Neural progenitor cell (in vitro differentiated cells): ENCODE measurements at regions not wholly inside any gene's neighbourhood (a gene's known extent, or its start where the extent isn't known, plus 50 kb on each side); places are given as distances from the start of the nearest gene placed in this dataset.

Experiments
- DNase-seq: peaks from one replicate; pipeline ENCODE4 v3.0.0-alpha.2; 2016; ENCODE audit warnings: low spot score
- H2AFZ ChIP-seq: fragments of 200-600 bp; sonication (generic); replicated peaks from 2 replicates; pipeline ENCODE4 v1.6.1; 2016; ENCODE audit warnings: antibody characterized with exemption
- H3F3A ChIP-seq: fragments of 200-600 bp; sonication (generic); 2 replicates; pipeline ENCODE4 v1.6.1; 2016; ENCODE audit warnings: antibody characterized with exemption, low read depth
- H3K27ac ChIP-seq: fragments of 200-600 bp; sonication (generic); 2 replicates; pipeline ENCODE4 v1.5.1; 2016; ENCODE audit warnings: mild to moderate bottlenecking
- H3K27me3 ChIP-seq: fragments of 200-600 bp; sonication (generic); 2 replicates; pipeline ENCODE4 v1.6.1; 2016; ENCODE audit warnings: mild to moderate bottlenecking, moderate library complexity
- H3K36me3 ChIP-seq: fragments of 200-600 bp; sonication (generic); 2 replicates; pipeline ENCODE4 v1.5.1; 2016
- H3K4me1 ChIP-seq: fragments of 200-600 bp; sonication (generic); 2 replicates; pipeline ENCODE4 v1.6.1; 2016; ENCODE audit warnings: mixed run types
- H3K4me2 ChIP-seq: fragments of 200-600 bp; sonication (generic); 2 replicates; pipeline ENCODE4 v1.6.1; 2016
- H3K4me3 ChIP-seq: fragments of 200-600 bp; sonication (generic); 2 replicates; pipeline ENCODE4 v1.5.1; 2016
- H3K79me2 ChIP-seq: fragments of 200-600 bp; sonication (generic); 2 replicates; pipeline ENCODE4 v1.6.1; 2016; ENCODE audit warnings: low read depth
- H3K9ac ChIP-seq: fragments of 200-600 bp; sonication (generic); 2 replicates; pipeline ENCODE4 v1.6.1; 2016
- H3K9me3 ChIP-seq: fragments of 200-600 bp; sonication (generic); 2 replicates; pipeline ENCODE4 v1.5.1; 2016; ENCODE audit warnings: low read depth
- H4K20me1 ChIP-seq: fragments of 200-600 bp; sonication (generic); 2 replicates; pipeline ENCODE4 v1.6.1; 2016; ENCODE audit warnings: low read depth
- H3K27ac Mint-ChIP-seq: 3 replicates; pipeline ENCODE4 v1.8.0; 2021; ENCODE audit warnings: mixed read lengths
- H3K27me3 Mint-ChIP-seq: 2 replicates; pipeline ENCODE4 v1.8.0; 2022; ENCODE audit warnings: low read depth, mild to moderate bottlenecking, inconsistent platforms, moderate library complexity, mixed read lengths; ENCODE audit not compliant: insufficient read depth
- H3K36me3 Mint-ChIP-seq: 3 replicates; pipeline ENCODE4 v1.8.0; 2021; ENCODE audit warnings: mixed read lengths
- H3K4me1 Mint-ChIP-seq: 3 replicates; pipeline ENCODE4 v1.8.0; 2021; ENCODE audit warnings: mixed read lengths
- H3K4me3 Mint-ChIP-seq: 3 replicates; pipeline ENCODE4 v1.8.0; 2021; ENCODE audit warnings: mild to moderate bottlenecking, moderate library complexity, mixed read lengths
- H3K9me3 Mint-ChIP-seq: 3 replicates; pipeline ENCODE4 v1.8.0; 2020; ENCODE audit warnings: mixed read lengths
- CTCF ChIP-seq: fragments of 200-600 bp; sonication (generic); IDR thresholded peaks from 2 replicates; pipeline ENCODE4 v1.5.1; 2017; ENCODE audit warnings: antibody characterized with exemption, mild to moderate bottlenecking
- EZH2 ChIP-seq: fragments of 200-600 bp; sonication (generic); IDR thresholded peaks from 2 replicates; pipeline ENCODE4 v1.6.1; 2017; ENCODE audit warnings: antibody characterized with exemption, mild to moderate bottlenecking, moderate library complexity
- EZH2phosphoT487 ChIP-seq: fragments of 200-600 bp; sonication (generic); IDR thresholded peaks from 2 replicates; pipeline ENCODE4 v1.6.1; 2017; ENCODE audit warnings: antibody characterized with exemption

- H3K79me2 ChIP-seq = no peaks in the 10 kb centered on the region
- H2AFZ ChIP-seq = no peak overlapping the region
- Mint-ChIP-seq H3K27me3 (no peaks in the 10 kb centered on the region), H3K4me1 (no peaks in the 10 kb centered on the region), H3K27ac (no peak overlapping the region), H3K36me3 (no peaks in the 10 kb centered on the region), H3K9me3 (no peaks in the 10 kb centered on the region), H3K4me3 (no peak overlapping the region)
- H4K20me1 ChIP-seq = no peaks in the 10 kb centered on the region
- DNase-seq = no peak
- H3F3A ChIP-seq = no peaks in the 10 kb centered on the region
- H3K36me3 ChIP-seq = no peaks in the 10 kb centered on the region
- no peak overlapping the region for H3K27ac ChIP-seq
- no peaks in the 10 kb centered on the region for H3K4me1 ChIP-seq
- TF ChIP-seq CTCF = no peak
- TF ChIP-seq EZH2 = no peak
- TF ChIP-seq EZH2phosphoT487 = no peak
- no peak overlapping the region for H3K4me3 ChIP-seq
- no peak overlapping the region for H3K4me2 ChIP-seq
- no peaks in the 10 kb centered on the region for H3K9me3 ChIP-seq
- no peak overlapping the region for H3K9ac ChIP-seq
- H3K27me3 ChIP-seq = no peaks in the 10 kb centered on the region
Observed at GRCh38 chr4:66704243-66704642, 841.1 kb downstream of the CENPC start.

GRCh38 chr4:66694739-66695138, 850.6 kb downstream of the CENPC start:
- Histone ChIP-seq H3K4me3 (no peak overlapping the region), H3K27ac (no peak overlapping the region), H3K27me3 (no peaks in the 10 kb centered on the region), H3K4me2 (no peak overlapping the region), H3K36me3 (no peaks in the 10 kb centered on the region), H3K79me2 (no peaks in the 10 kb centered on the region), H3K4me1 (peaks cover 7% of the 10 kb centered on the region), H2AFZ (no peak overlapping the region), H3K9ac (no peak overlapping the region), H3F3A (no peaks in the 10 kb centered on the region), H3K9me3 (no peaks in the 10 kb centered on the region), H4K20me1 (no peaks in the 10 kb centered on the region)
- H3K27me3 Mint-ChIP-seq = no peaks in the 10 kb centered on the region
- no peaks in the 10 kb centered on the region for H3K4me1 Mint-ChIP-seq
- no peak overlapping the region for H3K4me3 Mint-ChIP-seq
- TF ChIP-seq EZH2phosphoT487 = no peak
- TF ChIP-seq EZH2 = no peak
- TF ChIP-seq CTCF = no peak
- H3K27ac Mint-ChIP-seq = no peak overlapping the region
- DNase-seq = no peak
- no peaks in the 10 kb centered on the region for H3K36me3 Mint-ChIP-seq
- no peaks in the 10 kb centered on the region for H3K9me3 Mint-ChIP-seq

GRCh38 chr4:66693694-66694093, 851.6 kb downstream of the CENPC start:
- Histone ChIP-seq H3K4me1 (peaks cover 7% of the 10 kb centered on the region), H3K4me3 (no peak overlapping the region), H3K27ac (no peak overlapping the region), H4K20me1 (no peaks in the 10 kb centered on the region), H3K9me3 (no peaks in the 10 kb centered on the region), H3K79me2 (no peaks in the 10 kb centered on the region), H3K9ac (no peak overlapping the region), H3F3A (no peaks in the 10 kb centered on the region), H3K4me2 (no peak overlapping the region), H3K27me3 (no peaks in the 10 kb centered on the region), H3K36me3 (no peaks in the 10 kb centered on the region), H2AFZ (peak overlapping the region; percentile 90)
- DNase-seq = peak; percentile 6
- no peaks in the 10 kb centered on the region for H3K27me3 Mint-ChIP-seq
- H3K4me1 Mint-ChIP-seq = no peaks in the 10 kb centered on the region
- TF ChIP-seq CTCF (no peak), EZH2phosphoT487 (no peak), EZH2 (no peak)
- H3K4me3 Mint-ChIP-seq = no peak overlapping the region
- H3K27ac Mint-ChIP-seq = no peak overlapping the region
- no peaks in the 10 kb centered on the region for H3K36me3 Mint-ChIP-seq
- H3K9me3 Mint-ChIP-seq = no peaks in the 10 kb centered on the region

GRCh38 chr4:66691101-66691500, 854.2 kb downstream of the CENPC start:
- Histone ChIP-seq H3K9me3 (no peaks in the 10 kb centered on the region), H3K9ac (no peak overlapping the region), H3K4me2 (no peak overlapping the region), H3K79me2 (no peaks in the 10 kb centered on the region), H3K27ac (no peak overlapping the region), H3K27me3 (no peaks in the 10 kb centered on the region), H2AFZ (no peak overlapping the region), H3K36me3 (no peaks in the 10 kb centered on the region), H3K4me1 (peaks cover 7% of the 10 kb centered on the region), H3F3A (no peaks in the 10 kb centered on the region), H3K4me3 (no peak overlapping the region), H4K20me1 (no peaks in the 10 kb centered on the region)
- Mint-ChIP-seq H3K27me3 (no peaks in the 10 kb centered on the region), H3K36me3 (no peaks in the 10 kb centered on the region), H3K27ac (no peak overlapping the region), H3K9me3 (no peaks in the 10 kb centered on the region), H3K4me3 (no peak overlapping the region), H3K4me1 (no peaks in the 10 kb centered on the region)
- DNase-seq = peak; percentile 12
- TF ChIP-seq CTCF (peak; percentile 27), EZH2phosphoT487 (no peak)
